PFSK-1 (cell line): ENCODE measurements at regions not wholly inside any gene's neighbourhood (a gene's known extent, or its start where the extent isn't known, plus 50 kb on each side); places are given as distances from the start of the nearest gene placed in this dataset.

ENCODE experiments used
- FOXP2 ChIP-seq: optimal IDR thresholded peaks from 2 replicates; pipeline ENCODE3; 2011; ENCODE audit warnings: borderline replicate concordance, control low read depth, inconsistent platforms; ENCODE audit not compliant: insufficient read depth; ENCODE audit errors: extremely low read length, extremely low read depth
- POLR2AphosphoS5 ChIP-seq: IDR thresholded peaks from 2 replicates; pipeline ENCODE4 v1.6.1; 2012; ENCODE audit warnings: low read depth, mild to moderate bottlenecking, control low read depth, low read length, moderate library complexity
- REST ChIP-seq, 2 experiments: IDR thresholded peaks; 2 replicates each; pipeline versions ENCODE4 v1.6.1 to v1.8.0; 2011 to 2012; ENCODE audit warnings: low read depth in 2 of 2, low read length in 2 of 2, control low read depth in 1 of 2, inconsistent platforms in 1 of 2, mild to moderate bottlenecking in 1 of 2, moderate library complexity in 1 of 2; ENCODE audit not compliant: insufficient read depth in 1 of 2
- SIN3A ChIP-seq: IDR thresholded peaks from 2 replicates; pipeline ENCODE4 v1.6.1; 2012; ENCODE audit warnings: mild to moderate bottlenecking, low read length, moderate library complexity, borderline replicate concordance; ENCODE audit not compliant: insufficient read depth
- TAF1 ChIP-seq: IDR thresholded peaks from 2 replicates; pipeline ENCODE4 v1.6.1; 2012; ENCODE audit warnings: low read length, control low read depth, borderline replicate concordance; ENCODE audit not compliant: insufficient read depth

- TF ChIP-seq SIN3A, result no peak
- no peak for TF ChIP-seq REST (IDR thresholded peaks at IDR 0.05; ENCODE audit: insufficient read depth in 1 of 2, low read depth in 2 of 2, low read length in 2 of 2)
- TF ChIP-seq FOXP2, result no peak
- no peak for TF ChIP-seq POLR2AphosphoS5
- TF ChIP-seq TAF1, result no peak
These were observed 71.8 kb upstream of the SIRPA start for GRCh38 chr20:1823450-1823844.

- TF ChIP-seq REST (IDR thresholded peaks at IDR 0.05; ENCODE audit: insufficient read depth in 1 of 2, low read depth in 2 of 2, low read length in 2 of 2) (no peak), TAF1 (no peak), POLR2AphosphoS5 (no peak), SIN3A (no peak), FOXP2 (no peak)
These were observed 72.4 kb upstream of the SIRPA start for GRCh38 chr20:1822564-1823449.

- TF ChIP-seq FOXP2, result no peak
- no peak for TF ChIP-seq SIN3A
- no peak for TF ChIP-seq REST (IDR thresholded peaks at IDR 0.05; ENCODE audit: insufficient read depth in 1 of 2, low read depth in 2 of 2, low read length in 2 of 2)
- TF ChIP-seq POLR2AphosphoS5, result no peak
- no peak for TF ChIP-seq TAF1
These were observed 74.8 kb upstream of the SIRPA start for GRCh38 chr20:1820138-1821079.

- TF ChIP-seq TAF1 (no peak), REST (IDR thresholded peaks at IDR 0.05; ENCODE audit: insufficient read depth in 1 of 2, low read depth in 2 of 2, low read length in 2 of 2) (no peak), FOXP2 (no peak), SIN3A (no peak), POLR2AphosphoS5 (no peak)
These were observed 75.7 kb upstream of the SIRPA start for GRCh38 chr20:1819311-1820137.
